Fibroblast of skin of right biceps (primary cell): ENCODE measurements at regions not wholly inside any gene's neighbourhood (a gene's known extent, or its start where the extent isn't known, plus 50 kb on each side); places are given as distances from the start of the nearest gene placed in this dataset.

Source experiments
- DNase-seq: peaks from one replicate; pipeline ENCODE4 v3.0.0-alpha.2; 2013

- no peak for DNase-seq
Measured at GRCh38 chr2:5315041-5315440, 377.1 kb upstream of the SOX11 start.

DNA sequence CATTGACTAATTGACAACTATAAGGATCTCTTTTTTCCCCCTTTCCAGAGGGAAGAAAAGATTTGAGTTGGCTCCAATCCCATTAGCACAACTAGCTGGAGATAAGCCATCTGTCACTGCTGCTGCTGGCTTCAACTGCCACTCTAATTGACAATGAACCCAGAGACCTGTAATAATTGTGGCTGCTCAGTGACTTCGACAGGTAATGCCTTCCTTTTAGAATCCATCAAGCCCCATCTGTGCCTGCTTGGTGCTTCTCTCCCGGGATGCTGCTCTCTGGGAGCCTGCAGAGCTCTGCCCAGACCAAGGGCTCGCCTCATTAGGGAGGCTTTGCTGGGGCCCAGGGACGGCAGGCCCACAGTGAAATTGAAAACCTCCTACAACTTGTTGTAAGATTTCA is 376.7 kb upstream of the SOX11 start:
- no peak for DNase-seq

GRCh38 chr2:5316001-5316490 is 376.1 kb upstream of the SOX11 start:
- no peak for DNase-seq

GRCh38 chr2:5319493-5319892 is 372.7 kb upstream of the SOX11 start:
- DNase-seq: no peak

DNA sequence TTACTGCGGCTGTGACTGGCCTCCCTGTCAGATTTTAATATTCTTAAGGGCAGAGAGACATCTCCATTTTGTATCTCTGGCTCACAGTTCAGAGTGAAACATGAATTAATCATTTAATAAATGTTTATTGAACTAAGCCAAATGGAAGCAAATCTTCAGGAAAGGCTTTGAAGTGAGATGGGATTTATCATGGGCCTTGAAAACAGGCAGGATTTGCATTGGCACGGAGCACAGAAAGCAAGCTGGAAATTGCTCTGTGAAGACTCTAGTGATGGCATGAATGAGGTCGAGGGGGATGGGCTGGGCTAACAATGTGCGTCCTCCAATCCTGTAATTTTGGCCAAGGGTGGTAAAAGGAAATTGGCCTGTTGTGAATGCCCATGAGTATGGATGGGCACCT is 369.8 kb upstream of the SOX11 start:
- DNase-seq: no peak

DNA sequence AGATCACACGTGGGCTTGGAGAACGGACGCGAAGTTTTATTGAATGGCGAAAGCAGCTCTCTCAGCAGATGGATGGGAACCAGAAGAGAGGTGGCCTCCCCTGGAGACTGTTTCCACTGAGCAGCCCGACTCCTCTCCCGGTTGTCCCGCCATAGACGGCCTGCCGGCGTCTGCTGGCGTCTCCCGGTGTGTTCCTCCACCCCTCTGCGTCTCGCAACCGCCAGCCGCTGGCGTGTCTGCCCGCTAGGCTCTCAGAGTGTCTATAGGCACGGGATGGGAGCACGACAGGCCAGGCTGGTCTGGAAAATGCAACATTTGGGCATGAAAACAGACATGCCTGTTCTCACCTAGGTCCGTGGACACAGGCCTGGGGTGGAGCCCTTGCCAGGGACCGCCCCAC is 366.7 kb upstream of the SOX11 start:
- DNase-seq: no peak

DNA sequence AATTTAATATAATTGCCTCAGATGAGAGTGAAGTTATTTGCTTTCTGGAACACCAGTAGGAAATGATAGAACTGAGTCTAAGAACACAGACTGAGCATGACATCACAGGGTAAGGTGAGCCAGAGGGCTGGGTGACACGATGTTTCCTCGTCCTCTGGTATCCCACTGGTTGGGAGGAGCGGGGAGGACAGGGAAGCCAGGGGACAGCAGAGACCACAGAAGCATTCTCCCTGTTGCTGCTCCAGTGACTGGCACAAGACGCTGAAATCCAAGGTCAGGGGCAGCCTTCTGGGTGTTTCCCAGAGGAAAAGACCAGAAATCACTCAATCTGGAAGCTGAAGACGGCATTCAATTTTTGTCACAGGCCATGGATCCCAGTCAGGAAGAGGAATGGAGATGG is 363.4 kb upstream of the SOX11 start:
- DNase-seq: no peak

DNA sequence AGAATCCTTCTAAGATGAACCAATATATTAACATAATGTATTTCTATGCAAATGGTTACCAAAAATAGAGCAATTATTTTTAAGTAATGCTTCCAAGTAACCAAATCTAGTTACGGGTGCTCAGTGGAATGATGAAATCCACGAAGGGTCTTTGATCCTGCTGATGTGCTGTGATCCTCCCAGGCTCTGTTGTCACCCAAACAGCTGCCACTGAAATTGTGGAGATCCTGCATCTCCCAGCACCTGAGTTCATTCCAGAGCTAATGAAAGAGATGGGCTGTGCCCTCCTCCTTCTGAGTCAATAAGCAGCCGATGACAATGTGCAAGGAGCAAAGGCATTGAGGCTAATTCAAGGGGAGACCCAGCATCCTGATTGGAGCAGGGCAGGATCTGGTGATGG is 362.4 kb upstream of the SOX11 start:
- DNase-seq: no peak

- DNase-seq: no peak
Measured at GRCh38 chr2:5330961-5331360, 361.2 kb upstream of the SOX11 start.

GRCh38 chr2:5332925-5333324 is 359.3 kb upstream of the SOX11 start:
- no peak for DNase-seq

- no peak for DNase-seq
Measured at GRCh38 chr2:5339473-5339872, 352.7 kb upstream of the SOX11 start.

DNA sequence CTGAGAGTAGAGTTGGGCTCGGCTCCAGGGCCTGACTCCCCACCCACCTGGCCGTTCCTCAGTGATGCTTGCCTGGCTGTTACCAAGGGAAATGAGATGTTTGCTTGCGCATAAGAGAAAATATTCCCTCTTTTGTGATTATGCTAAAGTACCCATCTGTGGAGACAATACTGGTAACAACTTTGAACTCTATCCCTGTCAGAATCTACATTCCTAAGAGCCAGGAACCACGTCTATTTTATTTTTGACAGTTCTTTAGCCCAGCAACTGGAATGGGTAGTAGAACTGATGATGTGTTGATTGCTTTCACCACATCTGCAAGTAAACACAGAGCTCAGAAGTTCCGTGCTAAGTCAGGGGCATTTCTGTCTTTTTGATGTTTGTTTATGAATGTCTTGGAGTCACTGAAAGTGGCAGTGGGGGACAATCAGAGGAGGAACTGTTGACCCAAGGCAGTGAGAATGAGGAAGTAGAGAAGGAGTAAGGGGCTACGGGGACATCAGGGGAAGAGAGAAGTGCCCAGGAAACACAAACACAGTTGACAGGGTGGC is 348.3 kb upstream of the SOX11 start:
- no peak for DNase-seq

- no peak for DNase-seq
Measured at GRCh38 chr2:5352286-5352685, 339.9 kb upstream of the SOX11 start.

- no peak for DNase-seq
Measured at GRCh38 chr2:5353565-5353964, 338.6 kb upstream of the SOX11 start.

DNA sequence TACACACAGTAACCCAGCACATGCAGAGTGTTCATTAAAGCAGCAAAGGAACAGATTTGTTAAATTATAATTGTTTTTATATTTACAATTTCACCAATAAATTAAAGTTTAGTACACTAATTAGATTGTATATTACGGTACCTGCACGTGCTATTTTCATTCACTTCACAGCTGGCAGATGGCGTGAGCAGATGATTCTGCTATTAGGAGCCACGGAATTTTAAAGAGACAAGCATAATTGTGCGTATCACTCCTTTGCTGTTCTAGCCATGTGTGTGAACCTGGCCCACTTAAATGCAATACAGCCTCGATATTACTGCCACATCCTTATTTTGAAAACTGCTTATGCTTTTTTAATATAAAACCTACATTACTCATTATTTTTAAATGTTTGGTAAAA is 332.8 kb upstream of the SOX11 start:
- no peak for DNase-seq

DNA sequence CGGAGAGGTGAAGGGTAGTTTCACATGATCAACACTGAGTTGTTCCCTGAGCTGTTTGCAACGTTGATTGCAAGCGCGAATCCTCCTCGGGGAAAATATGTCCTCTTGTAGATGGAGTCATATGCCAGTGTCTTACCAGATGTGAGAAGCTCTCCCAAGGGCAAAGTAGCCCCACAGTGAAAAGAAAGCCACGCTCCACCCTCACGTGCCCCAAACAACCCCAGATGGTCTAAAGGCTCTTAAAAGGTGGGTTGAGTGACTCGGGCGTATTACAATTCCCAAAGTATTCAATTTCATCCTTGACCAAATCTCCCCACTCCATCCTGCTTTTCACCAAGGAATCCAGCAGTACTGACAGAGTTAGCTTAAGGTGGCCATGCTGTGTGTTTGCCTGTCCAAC is 332.1 kb upstream of the SOX11 start:
- DNase-seq: no peak

DNA sequence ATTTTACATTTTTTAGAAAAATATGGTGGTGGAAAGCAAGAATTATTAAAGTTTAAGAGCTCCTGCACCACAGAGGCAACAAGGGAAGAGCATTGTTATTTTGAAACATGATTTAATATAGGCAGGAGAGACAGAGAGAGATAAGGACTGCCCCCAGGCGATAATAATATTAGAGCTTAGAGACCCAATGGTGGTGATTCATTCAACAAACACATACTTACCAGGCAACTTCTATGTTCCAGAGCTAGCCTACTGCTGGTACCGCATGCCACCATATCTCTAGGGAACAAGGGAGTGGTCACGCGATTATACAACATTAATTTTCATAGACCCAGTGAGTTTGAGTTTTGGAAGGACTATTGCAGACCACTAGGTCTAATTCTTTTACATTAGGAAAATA is 327.8 kb upstream of the SOX11 start:
- no peak for DNase-seq

DNA sequence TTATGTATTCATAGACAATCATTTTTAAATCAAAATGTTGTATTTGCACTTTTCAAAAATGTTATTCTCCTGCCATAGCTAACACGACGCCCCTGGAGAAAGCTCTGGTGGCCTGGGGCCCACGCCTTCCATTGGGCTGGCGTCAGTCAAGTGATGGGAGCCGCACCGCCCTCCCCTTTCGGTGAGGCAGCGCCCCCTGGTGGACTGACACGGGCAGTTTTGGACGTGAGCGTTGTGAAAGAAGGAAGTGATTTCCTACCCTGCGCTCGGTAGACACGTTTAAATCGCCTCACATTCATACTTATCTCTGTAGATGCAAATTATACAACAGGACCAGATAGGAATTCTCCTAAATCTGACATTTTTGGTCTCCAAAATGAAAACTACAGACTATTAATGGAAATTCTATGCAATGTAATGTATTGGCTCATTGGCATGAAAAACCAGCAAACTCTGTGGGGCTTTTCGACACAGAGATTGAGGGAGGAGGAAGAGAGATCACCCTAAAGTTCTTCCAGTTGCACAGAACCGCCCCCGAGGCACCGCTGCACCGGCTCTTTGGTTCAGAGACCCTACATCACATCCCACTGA is 326.2 kb upstream of the SOX11 start:
- DNase-seq: peak; percentile 59

GRCh38 chr2:5367321-5367720 is 324.9 kb upstream of the SOX11 start:
- DNase-seq: no peak

- no peak for DNase-seq
Measured at GRCh38 chr2:5368263-5368662, 323.9 kb upstream of the SOX11 start.

GRCh38 chr2:5369510-5369909 is 322.7 kb upstream of the SOX11 start:
- DNase-seq: no peak

GRCh38 chr2:5370158-5370557 is 322.0 kb upstream of the SOX11 start:
- DNase-seq: no peak

DNA sequence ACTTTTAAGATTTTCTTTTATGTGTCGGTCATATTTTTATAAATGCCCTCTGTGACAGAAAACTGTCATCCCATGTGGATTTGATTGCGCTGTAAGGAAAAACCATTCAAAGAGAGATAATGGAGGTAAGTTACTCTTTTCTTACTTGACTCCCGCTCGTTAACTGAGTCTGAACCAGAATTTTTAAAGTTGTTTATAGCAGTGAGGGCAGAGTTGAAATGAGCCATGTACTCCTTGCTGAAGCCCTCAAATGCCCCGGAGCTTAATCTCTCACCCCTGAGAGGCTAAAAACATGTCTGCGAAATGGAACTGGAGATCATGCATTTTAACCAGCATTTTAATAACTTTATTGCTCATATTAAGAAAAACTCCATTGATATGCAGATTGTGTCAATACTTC is 320.0 kb upstream of the SOX11 start:
- no peak for DNase-seq

DNA sequence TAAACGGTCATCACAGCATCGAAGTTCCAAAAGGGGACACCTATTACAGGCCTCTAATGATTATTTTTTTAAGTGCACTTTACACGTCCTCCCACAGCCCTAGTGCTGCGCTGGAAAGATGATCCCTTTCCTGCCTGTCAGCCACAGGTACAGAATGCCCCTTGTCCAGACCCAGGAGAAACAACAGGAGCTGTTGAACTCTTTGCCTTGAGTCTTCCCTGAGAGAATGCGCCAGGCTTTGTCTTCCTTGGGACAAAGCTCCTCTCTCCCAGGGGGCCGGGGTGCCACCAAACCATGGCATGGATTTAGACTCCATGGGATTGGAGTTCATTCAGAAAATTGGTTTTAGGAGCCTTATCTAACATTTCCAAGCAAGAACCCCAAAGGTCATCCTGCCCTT is 319.0 kb upstream of the SOX11 start:
- peak; percentile 34 for DNase-seq

GRCh38 chr2:5374762-5375161 is 317.4 kb upstream of the SOX11 start:
- no peak for DNase-seq
